ENCODE measurements at regions not wholly inside any gene's neighbourhood (a gene's known extent, or its start where the extent isn't known, plus 50 kb on each side); places are given as distances from the start of the nearest gene placed in this dataset.

DNA sequence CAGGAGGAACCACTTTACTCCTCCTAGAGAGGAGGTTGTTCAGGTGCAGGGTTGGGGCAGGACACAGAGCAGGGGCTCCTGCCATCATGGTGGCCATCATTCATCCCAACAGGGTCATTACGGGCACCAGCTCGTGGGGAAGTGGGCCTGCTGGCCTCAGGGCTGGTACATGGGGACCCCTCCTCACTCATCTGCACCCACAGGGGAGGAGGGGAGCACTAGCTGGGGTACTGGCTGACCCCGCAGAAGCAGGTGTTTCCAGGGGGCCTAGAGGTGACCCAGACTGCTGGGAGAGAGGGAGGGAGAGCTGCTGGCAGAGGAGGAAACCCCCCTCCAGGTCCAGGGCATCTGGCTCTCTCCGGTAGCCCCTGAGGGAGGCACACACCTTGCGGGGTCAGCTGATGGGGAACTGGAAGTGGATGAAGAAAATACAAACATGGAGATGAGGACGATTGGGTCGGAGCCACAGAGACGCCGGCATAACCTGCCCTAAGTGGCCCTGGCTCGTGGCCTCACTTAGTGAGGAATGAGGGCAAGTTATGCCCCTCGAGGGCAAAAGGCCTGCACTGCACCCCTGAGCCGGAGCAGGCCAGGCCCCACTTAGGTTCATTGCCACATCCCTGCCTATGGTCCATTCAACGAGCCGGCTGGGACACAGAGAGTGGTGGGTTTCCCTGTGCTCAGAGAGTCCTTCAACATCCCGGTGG is 76.2 kb downstream of the SOX1 start:
- POLR2A ChIA-PET: no interaction called here
- Histone ChIP-seq H3K4me1 (ENCODE audit: insufficient read depth, low read length) (no peaks in the 10 kb centered on the region), H3K27me3 (ENCODE audit: control insufficient read depth in 1 of 2, insufficient read depth in 2 of 2, low read length in 2 of 2) (no peaks in the 10 kb centered on the region), H3K4me3 (ENCODE audit: low read length) (no peak overlapping the region), H3K36me3 (ENCODE audit: insufficient read depth, low read length) (no peaks in the 10 kb centered on the region), H3K9me3 (ENCODE audit: control insufficient read depth in 1 of 2, insufficient read depth in 1 of 2, low read length in 2 of 2) (peaks cover 0 to 9% of the 10 kb centered on the region in 2 experiments), H3K27ac (ENCODE audit: low read depth in 1 of 2, low read length in 2 of 2) (no peak overlapping the region)
- DNase-seq: no peak
- Mint-ChIP-seq H3K4me3 (no peak overlapping the region), H3K36me3 (ENCODE audit: low read depth) (no peaks in the 10 kb centered on the region), H3K4me1 (ENCODE audit: low read depth) (no peaks in the 10 kb centered on the region), H3K27ac (no peak overlapping the region), H3K9me3 (no peaks in the 10 kb centered on the region), H3K27me3 (peaks cover 13% of the 10 kb centered on the region)
- intact Hi-C loops (cut with DNase I, micrococcal nuclease): no loop called here
- no peak for ATAC-seq (ENCODE audit: poor library complexity)
- CTCF ChIA-PET: no interaction called here
- TF ChIP-seq, protein P1, sequence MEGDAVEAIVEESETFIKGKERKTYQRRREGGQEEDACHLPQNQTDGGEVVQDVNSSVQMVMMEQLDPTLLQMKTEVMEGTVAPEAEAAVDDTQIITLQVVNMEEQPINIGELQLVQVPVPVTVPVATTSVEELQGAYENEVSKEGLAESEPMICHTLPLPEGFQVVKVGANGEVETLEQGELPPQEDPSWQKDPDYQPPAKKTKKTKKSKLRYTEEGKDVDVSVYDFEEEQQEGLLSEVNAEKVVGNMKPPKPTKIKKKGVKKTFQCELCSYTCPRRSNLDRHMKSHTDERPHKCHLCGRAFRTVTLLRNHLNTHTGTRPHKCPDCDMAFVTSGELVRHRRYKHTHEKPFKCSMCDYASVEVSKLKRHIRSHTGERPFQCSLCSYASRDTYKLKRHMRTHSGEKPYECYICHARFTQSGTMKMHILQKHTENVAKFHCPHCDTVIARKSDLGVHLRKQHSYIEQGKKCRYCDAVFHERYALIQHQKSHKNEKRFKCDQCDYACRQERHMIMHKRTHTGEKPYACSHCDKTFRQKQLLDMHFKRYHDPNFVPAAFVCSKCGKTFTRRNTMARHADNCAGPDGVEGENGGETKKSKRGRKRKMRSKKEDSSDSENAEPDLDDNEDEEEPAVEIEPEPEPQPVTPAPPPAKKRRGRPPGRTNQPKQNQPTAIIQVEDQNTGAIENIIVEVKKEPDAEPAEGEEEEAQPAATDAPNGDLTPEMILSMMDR (IDR thresholded peaks at IDR 0.05): no peak

DNA sequence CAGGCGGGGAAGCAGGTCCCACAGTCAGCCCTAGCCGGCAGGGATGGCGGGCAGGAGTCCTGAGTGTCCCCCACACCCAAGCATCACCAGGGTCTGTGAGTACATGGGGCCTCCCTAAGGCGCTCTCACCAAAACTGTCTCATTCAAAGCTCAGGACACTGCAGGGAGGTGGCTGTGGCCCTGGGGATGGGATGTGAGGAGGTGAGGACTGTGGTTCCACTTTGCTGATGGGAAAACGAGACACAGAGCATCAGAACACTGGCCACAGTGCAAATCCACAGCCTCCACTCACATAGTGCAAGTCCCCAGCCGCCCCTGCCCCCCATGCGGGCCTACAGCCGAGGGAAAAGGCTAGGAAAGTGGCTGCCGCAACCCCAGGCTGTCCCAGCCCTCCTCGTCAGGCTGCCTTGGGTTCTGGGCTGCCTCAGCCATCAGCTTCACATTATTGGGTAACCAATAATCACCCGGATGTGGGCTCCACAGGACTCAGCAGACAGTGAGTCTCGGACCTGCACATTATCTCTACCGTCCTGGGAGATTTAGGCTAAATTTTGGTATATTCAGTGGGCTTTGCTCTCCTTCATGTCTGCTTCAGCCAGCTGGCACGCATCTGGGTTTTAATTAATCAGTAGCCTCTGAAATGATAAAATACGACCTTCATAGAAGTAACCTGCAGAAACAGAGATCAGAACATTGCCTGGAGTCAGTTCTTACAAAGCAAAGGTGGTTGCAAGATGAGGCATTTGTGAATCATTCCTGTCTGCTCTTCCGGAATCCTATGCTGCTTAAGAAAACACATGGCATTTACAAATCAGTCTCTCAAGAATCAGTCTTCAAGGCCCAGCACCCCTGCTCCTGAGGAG is 77.0 kb downstream of the SOX1 start:
- Histone ChIP-seq H3K4me1 (ENCODE audit: insufficient read depth, low read length) (no peaks in the 10 kb centered on the region), H3K27ac (ENCODE audit: low read depth in 1 of 2, low read length in 2 of 2) (no peak overlapping the region), H3K9me3 (ENCODE audit: control insufficient read depth in 1 of 2, insufficient read depth in 1 of 2, low read length in 2 of 2) (peaks cover 0 to 9% of the 10 kb centered on the region in 2 experiments), H3K27me3 (ENCODE audit: control insufficient read depth in 1 of 2, insufficient read depth in 2 of 2, low read length in 2 of 2) (no peaks in the 10 kb centered on the region), H3K4me3 (ENCODE audit: low read length) (no peak overlapping the region), H3K36me3 (ENCODE audit: insufficient read depth, low read length) (no peaks in the 10 kb centered on the region)
- Mint-ChIP-seq H3K36me3 (ENCODE audit: low read depth) (no peaks in the 10 kb centered on the region), H3K27me3 (peaks cover 13% of the 10 kb centered on the region), H3K4me3 (no peak overlapping the region), H3K9me3 (no peaks in the 10 kb centered on the region), H3K4me1 (ENCODE audit: low read depth) (no peaks in the 10 kb centered on the region), H3K27ac (no peak overlapping the region)
- ATAC-seq (ENCODE audit: poor library complexity) (no peak), DNase-seq (no peak)
- TF ChIP-seq, protein P1 (IDR thresholded peaks at IDR 0.05): no peak
- intact Hi-C loops (cut with DNase I, micrococcal nuclease): no loop called here
- CTCF ChIA-PET: no interaction called here
- POLR2A ChIA-PET: no interaction called here

DNA sequence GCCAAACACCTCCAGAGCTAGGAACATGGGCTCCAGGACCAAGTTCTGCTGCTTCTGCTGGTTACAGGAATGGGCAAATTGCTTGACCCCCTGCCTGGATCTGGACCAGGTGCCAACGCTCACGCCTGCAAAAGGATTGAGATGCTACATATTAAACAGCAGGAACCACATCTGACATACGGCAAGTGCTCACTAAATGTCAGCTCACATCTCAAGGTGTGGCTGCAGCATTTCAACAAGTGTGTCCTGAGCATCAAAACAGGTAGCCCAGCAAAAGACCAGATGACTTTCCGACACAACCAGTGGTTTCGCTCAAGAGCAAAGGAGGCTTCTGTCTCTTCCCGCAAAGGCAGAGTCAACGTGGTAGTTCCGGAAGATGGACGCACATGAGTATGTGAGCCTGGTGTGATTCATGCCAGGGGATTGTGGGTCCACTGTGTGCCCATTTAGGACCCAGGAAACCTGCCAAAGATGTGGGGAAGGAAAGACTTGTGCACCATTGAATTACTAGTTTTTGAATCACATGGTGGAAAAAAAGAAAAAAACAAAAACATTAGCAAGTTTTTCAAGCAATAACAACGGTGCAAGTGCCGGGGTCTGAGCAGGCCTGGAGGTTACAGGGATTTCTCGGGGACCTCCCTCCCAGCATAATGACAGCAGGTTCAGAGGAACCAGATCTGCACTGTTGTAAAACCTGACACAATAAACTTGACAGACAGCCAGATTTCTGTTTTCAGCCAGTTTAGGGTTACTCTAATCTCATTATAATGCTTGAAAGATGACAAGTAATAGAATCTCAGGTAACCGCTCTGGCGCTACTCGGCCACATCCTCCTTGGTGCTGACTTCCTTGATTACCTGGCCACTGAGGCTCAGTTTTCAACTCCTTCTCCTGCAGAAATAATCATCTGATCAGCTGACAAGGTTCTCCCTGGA is 77.9 kb downstream of the SOX1 start:
- Mint-ChIP-seq H3K27me3 (peaks cover 14% of the 10 kb centered on the region), H3K9me3 (no peaks in the 10 kb centered on the region), H3K4me3 (no peak overlapping the region), H3K4me1 (ENCODE audit: low read depth) (no peaks in the 10 kb centered on the region), H3K36me3 (ENCODE audit: low read depth) (no peaks in the 10 kb centered on the region), H3K27ac (no peak overlapping the region)
- Histone ChIP-seq H3K27me3 (ENCODE audit: control insufficient read depth in 1 of 2, insufficient read depth in 2 of 2, low read length in 2 of 2) (no peaks in the 10 kb centered on the region), H3K4me1 (ENCODE audit: insufficient read depth, low read length) (no peaks in the 10 kb centered on the region), H3K27ac (ENCODE audit: low read depth in 1 of 2, low read length in 2 of 2) (no peak overlapping the region), H3K4me3 (ENCODE audit: low read length) (no peak overlapping the region), H3K36me3 (ENCODE audit: insufficient read depth, low read length) (no peaks in the 10 kb centered on the region), H3K9me3 (ENCODE audit: control insufficient read depth in 1 of 2, insufficient read depth in 1 of 2, low read length in 2 of 2) (peaks cover 0 to 9% of the 10 kb centered on the region in 2 experiments)
- intact Hi-C loops (cut with DNase I, micrococcal nuclease): no loop called here
- DNase-seq (no peak), ATAC-seq (ENCODE audit: poor library complexity) (no peak)
- TF ChIP-seq, protein P1 (IDR thresholded peaks at IDR 0.05): no peak
- POLR2A ChIA-PET: no interaction called here
- CTCF ChIA-PET: no interaction called here

Measured in CD4-positive, alpha-beta T cell (primary cell).